Muscle layer of duodenum (tissue), 2 donors: ENCODE measurements at regions not wholly inside any gene's neighbourhood (a gene's known extent, or its start where the extent isn't known, plus 50 kb on each side); places are given as distances from the start of the nearest gene placed in this dataset.

Experiments used
- H3K27ac ChIP-seq: one replicate; pipeline ENCODE4 v1.7.0; 2013; ENCODE audit warnings: mild to moderate bottlenecking, low read length
- H3K27me3 ChIP-seq: one replicate; pipeline ENCODE4 v1.7.0; 2013; ENCODE audit warnings: low read depth, mild to moderate bottlenecking, control low read depth, low read length
- H3K36me3 ChIP-seq, 2 donors: one replicate each; pipeline ENCODE4 v1.7.0; 2013; ENCODE audit warnings: low read length in 2 of 2, control low read depth in 1 of 2, mild to moderate bottlenecking in 1 of 2; ENCODE audit not compliant: insufficient read depth in 2 of 2, control insufficient read depth in 1 of 2
- H3K4me1 ChIP-seq, 2 donors: one replicate each; pipeline ENCODE4 v1.7.0; 2013; ENCODE audit warnings: low read length in 2 of 2, mild to moderate bottlenecking in 2 of 2, control low read depth in 1 of 2, moderate library complexity in 1 of 2; ENCODE audit not compliant: insufficient read depth in 2 of 2, control insufficient read depth in 1 of 2
- H3K4me3 ChIP-seq, 2 donors: one replicate each; pipeline ENCODE4 v1.7.0; 2013; ENCODE audit warnings: low read length in 2 of 2, low read depth in 1 of 2, mild to moderate bottlenecking in 1 of 2
- H3K9me3 ChIP-seq, 2 donors: one replicate each; pipeline ENCODE4 v1.7.0; 2013; ENCODE audit warnings: low read length in 2 of 2, control low read depth in 1 of 2, mild to moderate bottlenecking in 1 of 2; ENCODE audit not compliant: control insufficient read depth in 1 of 2
- donor health status: healthy.

DNA sequence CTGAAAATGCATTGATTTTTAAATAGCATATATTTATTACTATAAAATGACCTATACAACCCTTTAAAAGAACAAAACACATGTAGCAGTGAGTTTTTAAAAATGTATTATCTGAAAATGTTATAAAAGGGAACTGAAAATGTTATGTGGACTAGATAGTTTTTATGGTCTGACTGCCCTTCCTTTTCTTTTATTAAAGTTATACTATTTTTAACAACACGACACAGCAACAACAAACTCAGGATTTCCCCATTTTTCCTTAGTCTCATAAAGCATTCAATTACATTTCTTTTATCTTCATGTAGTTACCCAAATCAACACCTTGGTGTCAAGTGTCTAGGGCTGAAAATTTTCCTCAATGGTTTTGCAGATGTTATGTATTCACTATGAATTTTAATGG, 132.8 kb upstream of the TMEFF2 start:
- Histone ChIP-seq H3K36me3 (no peaks in the 10 kb centered on the region), H3K27ac (no peak overlapping the region), H3K9me3 (no peaks in the 10 kb centered on the region), H3K27me3 (no peaks in the 10 kb centered on the region), H3K4me3 (no peak overlapping the region), H3K4me1 (no peaks in the 10 kb centered on the region)

GRCh38 chr2:192315543-192315942, 120.8 kb upstream of the TMEFF2 start:
- no peaks in the 10 kb centered on the region for H3K36me3 ChIP-seq
- H3K27me3 ChIP-seq, result no peaks in the 10 kb centered on the region
- H3K4me1 ChIP-seq, result no peaks in the 10 kb centered on the region
- peaks cover 0 to 4% of the 10 kb centered on the region in 2 donors for H3K9me3 ChIP-seq
- no peak overlapping the region for H3K4me3 ChIP-seq
- no peak overlapping the region for H3K27ac ChIP-seq

DNA sequence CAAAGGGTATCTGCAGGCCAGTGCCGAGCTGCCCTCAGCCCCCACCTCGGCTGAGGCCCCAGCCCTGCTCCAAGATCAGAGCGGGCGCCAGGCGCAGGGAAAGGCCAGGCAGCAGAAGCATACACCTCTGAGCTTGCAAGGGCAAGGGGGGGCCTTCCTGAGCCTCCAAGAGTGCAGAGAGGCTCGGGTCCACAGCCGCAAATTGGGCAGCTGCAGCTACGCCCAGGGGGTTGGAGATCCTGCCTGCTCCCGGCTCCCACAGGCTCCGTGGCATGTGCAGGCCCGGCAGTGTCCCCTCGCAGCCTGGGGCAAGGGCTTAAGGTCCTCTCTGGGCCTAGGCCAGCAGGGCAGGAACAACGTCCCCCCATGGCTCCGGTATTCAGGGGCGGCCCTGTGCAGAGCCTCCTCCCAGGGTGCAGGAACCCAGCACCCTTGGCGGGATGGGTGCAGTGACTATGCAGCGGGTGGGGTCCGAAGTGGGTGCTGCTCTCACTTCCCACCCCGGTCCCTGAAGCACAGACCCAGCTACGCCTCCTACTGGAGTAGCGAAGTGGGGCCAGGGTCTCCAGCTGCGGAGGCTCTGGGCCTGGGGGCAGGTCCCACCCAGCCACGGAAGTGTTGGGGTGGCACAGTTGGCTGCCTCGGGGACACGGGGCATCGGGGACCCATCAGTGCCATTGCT, 120.2 kb upstream of the TMEFF2 start:
- Histone ChIP-seq H3K9me3 (peaks cover 0 to 4% of the 10 kb centered on the region in 2 donors), H3K27ac (no peak overlapping the region), H3K4me1 (no peaks in the 10 kb centered on the region)

DNA sequence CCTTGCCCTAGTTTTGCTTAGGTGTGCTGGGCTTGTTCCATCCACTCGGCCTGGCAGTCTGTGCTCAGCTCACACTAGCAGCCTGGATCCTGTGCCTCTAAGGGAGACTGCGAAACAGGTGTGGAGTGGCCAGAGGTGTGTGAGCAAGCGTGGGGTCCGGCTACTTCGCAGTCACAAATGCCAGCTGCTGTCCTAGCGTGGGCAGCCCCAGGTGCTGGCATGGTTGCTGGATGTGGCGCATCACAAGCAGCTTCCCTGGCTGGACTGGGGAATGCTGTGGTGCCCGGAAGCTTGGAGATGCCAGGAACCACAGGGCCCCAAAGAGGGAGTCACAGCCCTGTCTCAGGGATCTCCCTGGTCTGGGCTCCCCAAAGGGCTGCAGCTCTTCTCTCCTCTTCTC, 119.0 kb upstream of the TMEFF2 start:
- no peaks in the 10 kb centered on the region for H3K27me3 ChIP-seq
- no peak overlapping the region for H3K27ac ChIP-seq
- H3K36me3 ChIP-seq, result no peaks in the 10 kb centered on the region
- H3K9me3 ChIP-seq, result peaks cover 0 to 4% of the 10 kb centered on the region in 2 donors
- no peaks in the 10 kb centered on the region for H3K4me1 ChIP-seq
- H3K4me3 ChIP-seq, result no peak overlapping the region

More for the DNA sequence above, 120.2 kb upstream of the TMEFF2 start:
- Histone ChIP-seq H3K4me3 (no peak overlapping the region), H3K36me3 (no peaks in the 10 kb centered on the region), H3K27me3 (no peaks in the 10 kb centered on the region)

DNA sequence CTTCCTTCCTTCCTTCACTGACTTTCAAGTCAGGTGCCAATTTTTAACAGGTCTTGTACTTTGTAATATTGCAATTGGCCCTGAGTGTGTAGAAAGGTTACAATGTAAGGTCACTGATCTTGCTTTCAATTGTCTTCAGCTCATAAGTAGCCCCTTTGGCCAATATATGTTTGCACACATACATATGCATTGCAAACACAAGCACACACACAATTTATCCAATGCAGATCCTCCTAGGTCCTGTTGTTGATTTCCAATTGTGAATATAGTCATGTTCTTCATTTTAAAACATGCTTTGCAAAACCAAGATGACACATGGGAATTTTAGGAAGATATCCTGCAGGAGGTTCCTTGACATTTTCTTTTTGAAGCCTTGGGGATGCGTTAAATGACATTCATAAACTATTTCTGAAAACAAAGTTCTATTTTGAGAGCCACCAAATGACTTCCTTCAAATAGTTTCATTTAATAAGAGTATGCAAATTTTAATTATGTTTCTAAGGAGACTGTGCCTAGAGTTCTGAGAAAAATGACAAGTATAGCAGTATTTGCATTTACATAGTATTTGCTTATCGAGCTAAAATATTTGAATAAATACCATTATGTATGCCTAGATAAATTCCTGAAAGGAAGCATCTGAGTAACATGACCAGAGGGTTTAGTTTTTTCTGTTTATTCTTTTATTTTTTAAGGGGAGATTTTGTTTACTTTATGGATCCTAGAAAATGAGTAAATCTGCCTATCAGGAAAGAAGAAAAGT, 117.1 kb upstream of the TMEFF2 start:
- no peaks in the 10 kb centered on the region for H3K4me1 ChIP-seq
- no peaks in the 10 kb centered on the region for H3K27me3 ChIP-seq
- no peaks in the 10 kb centered on the region for H3K36me3 ChIP-seq
- no peak overlapping the region for H3K4me3 ChIP-seq
- peaks cover 0 to 4% of the 10 kb centered on the region in 2 donors for H3K9me3 ChIP-seq
- no peak overlapping the region for H3K27ac ChIP-seq

GRCh38 chr2:192307530-192307929, 112.8 kb upstream of the TMEFF2 start:
- Histone ChIP-seq H3K27me3 (no peaks in the 10 kb centered on the region), H3K4me1 (no peaks in the 10 kb centered on the region)

GRCh38 chr2:192298664-192299063, 103.9 kb upstream of the TMEFF2 start:
- Histone ChIP-seq H3K36me3 (no peaks in the 10 kb centered on the region), H3K4me1 (no peaks in the 10 kb centered on the region), H3K27ac (no peak overlapping the region), H3K4me3 (no peak overlapping the region), H3K9me3 (no peaks in the 10 kb centered on the region), H3K27me3 (no peaks in the 10 kb centered on the region)

More at GRCh38 chr2:192307530-192307929, 112.8 kb upstream of the TMEFF2 start:
- no peak overlapping the region for H3K27ac ChIP-seq
- no peaks in the 10 kb centered on the region for H3K9me3 ChIP-seq
- H3K36me3 ChIP-seq, result no peaks in the 10 kb centered on the region
- no peak overlapping the region for H3K4me3 ChIP-seq

DNA sequence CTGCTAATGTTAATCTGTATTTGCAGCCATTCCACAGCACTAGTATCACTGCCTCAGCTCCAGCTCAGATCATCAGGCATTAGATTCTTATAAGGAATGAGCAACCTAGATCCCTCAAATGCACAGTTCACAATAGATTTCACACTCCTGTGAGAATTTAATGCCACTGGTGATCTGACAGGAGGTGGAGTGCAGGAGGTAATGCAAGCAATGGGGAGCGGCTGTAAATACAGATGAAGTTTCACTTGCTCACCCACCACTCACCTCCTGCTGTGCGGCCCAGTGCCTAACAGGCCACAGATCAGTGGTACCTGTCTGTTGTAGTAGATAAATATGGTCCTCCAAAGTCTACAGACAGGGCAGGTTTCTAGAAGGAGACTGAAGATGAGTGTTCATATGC, 97.7 kb upstream of the TMEFF2 start:
- Histone ChIP-seq H3K27ac (no peak overlapping the region), H3K36me3 (no peaks in the 10 kb centered on the region), H3K4me3 (no peak overlapping the region)

GRCh38 chr2:192288295-192288694, 93.6 kb upstream of the TMEFF2 start:
- Histone ChIP-seq H3K9me3 (no peaks in the 10 kb centered on the region), H3K4me1 (no peaks in the 10 kb centered on the region), H3K27ac (no peak overlapping the region), H3K36me3 (no peaks in the 10 kb centered on the region), H3K27me3 (no peaks in the 10 kb centered on the region), H3K4me3 (no peak overlapping the region)

More for the DNA sequence above, 97.7 kb upstream of the TMEFF2 start:
- Histone ChIP-seq H3K27me3 (no peaks in the 10 kb centered on the region), H3K4me1 (no peaks in the 10 kb centered on the region), H3K9me3 (no peaks in the 10 kb centered on the region)

GRCh38 chr2:192286093-192286701, 91.5 kb upstream of the TMEFF2 start:
- no peak overlapping the region for H3K4me3 ChIP-seq
- H3K27me3 ChIP-seq, result no peaks in the 10 kb centered on the region
- H3K36me3 ChIP-seq, result no peaks in the 10 kb centered on the region
- no peaks in the 10 kb centered on the region for H3K9me3 ChIP-seq
- no peaks in the 10 kb centered on the region for H3K4me1 ChIP-seq
- H3K27ac ChIP-seq, result no peak overlapping the region

DNA sequence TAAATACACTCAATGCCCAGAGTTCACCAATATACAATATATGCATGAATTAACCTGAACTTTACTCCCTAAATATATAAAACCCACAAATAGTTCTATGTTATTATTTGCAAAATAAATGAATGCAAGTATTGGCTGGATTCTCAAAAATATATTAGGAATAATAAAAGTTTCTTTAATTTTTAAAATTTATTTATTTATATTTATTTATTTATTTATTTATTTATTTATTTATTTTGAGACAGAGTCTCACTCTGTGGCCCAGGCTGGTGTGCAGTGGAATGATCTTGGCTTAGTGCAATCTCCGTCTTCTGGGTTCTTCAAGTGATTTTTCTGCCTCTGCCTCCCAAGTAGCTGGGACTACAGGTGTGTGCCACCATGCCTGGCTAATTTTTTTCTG, 88.7 kb upstream of the TMEFF2 start:
- Histone ChIP-seq H3K36me3 (no peaks in the 10 kb centered on the region), H3K27ac (no peak overlapping the region), H3K4me3 (no peak overlapping the region), H3K4me1 (no peaks in the 10 kb centered on the region), H3K27me3 (no peaks in the 10 kb centered on the region), H3K9me3 (no peaks in the 10 kb centered on the region)
